SK-N-MC (cell line): ENCODE measurements at regions not wholly inside any gene's neighbourhood (a gene's known extent, or its start where the extent isn't known, plus 50 kb on each side); places are given as distances from the start of the nearest gene placed in this dataset.

Source experiments
- EZH2 ChIP-seq: fragments of 200-600 bp; sonication (generic); IDR thresholded peaks from one replicate; pipeline ENCODE4 v1.6.1; 2017; ENCODE audit warnings: antibody characterized with exemption
- FOXP2 ChIP-seq: optimal IDR thresholded peaks from 2 replicates; pipeline ENCODE3; 2011; ENCODE audit warnings: mild to moderate bottlenecking, moderate library complexity; ENCODE audit not compliant: insufficient read depth; ENCODE audit errors: extremely low read length, control extremely low read depth
- POLR2AphosphoS5 ChIP-seq: IDR thresholded peaks from 2 replicates; pipeline ENCODE4 v1.6.1; 2012; ENCODE audit warnings: mild to moderate bottlenecking, low read depth, low read length, borderline replicate concordance

DNA sequence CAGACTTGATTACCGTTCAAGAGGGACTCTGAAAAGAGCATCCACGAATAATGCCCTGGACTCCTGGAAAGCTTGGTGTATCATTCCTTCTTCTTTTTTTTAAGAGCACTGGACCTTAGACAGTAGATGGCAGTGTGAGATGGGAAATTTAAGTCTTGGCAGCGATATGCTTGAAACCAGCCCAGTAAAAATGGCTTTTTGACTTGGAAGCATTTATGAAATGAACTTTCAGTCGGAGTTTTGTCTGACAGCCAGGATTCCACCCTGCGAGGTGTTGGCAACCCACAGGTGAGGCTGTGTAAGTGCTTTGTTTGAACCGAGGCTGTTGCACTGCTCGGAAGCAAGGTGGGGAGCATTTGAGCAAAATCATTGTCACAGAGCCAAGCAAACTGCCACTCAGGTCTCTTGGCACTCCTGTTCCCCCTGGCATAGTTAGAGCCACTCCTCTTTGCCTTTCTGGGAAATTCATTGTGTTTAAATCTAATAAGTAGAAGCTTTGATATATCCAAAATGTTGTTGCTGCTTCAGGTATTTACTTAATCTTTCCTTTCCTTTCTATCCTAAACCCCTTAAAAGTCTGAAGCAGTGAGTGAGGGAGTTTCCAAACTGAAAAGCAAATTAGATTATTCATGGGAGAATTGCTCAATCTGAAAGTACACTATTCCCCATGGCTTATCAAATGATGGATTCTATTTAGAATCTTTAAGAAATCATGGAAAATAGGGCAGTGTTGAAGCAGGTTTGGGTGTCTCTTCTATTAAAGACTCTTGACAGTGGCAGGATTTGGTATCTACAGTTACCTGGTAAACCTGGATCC is 272.8 kb upstream of the SLC35B3 start:
- TF ChIP-seq EZH2 (no peak), FOXP2 (no peak), POLR2AphosphoS5 (no peak)
